Kidney epithelial cell (primary cell): ENCODE measurements at regions not wholly inside any gene's neighbourhood (a gene's known extent, or its start where the extent isn't known, plus 50 kb on each side); places are given as distances from the start of the nearest gene placed in this dataset.
"Not testable (repeated sequence)": the region's sequence is repeated elsewhere in the genome, so short reads cannot be mapped to it uniquely, and the experiment has no call there.

Experiments
- DNase-seq: peaks from one replicate; pipeline ENCODE4 v3.0.0-alpha.2; 2010; ENCODE audit warnings: low read depth
- H3K27me3 ChIP-seq: 2 replicates; pipeline ENCODE4 v1.6.0; 2011; ENCODE audit warnings: low read length; ENCODE audit not compliant: control insufficient read depth, insufficient read depth
- H3K36me3 ChIP-seq: 2 replicates; pipeline ENCODE4 v1.5.1; 2011; ENCODE audit warnings: low read length; ENCODE audit not compliant: control insufficient read depth, insufficient read depth
- H3K4me3 ChIP-seq: 2 replicates; pipeline ENCODE4 v1.5.1; 2011; ENCODE audit warnings: low read depth, mild to moderate bottlenecking, control low read depth, low read length
- CTCF ChIP-seq: IDR thresholded peaks from 2 replicates; pipeline ENCODE4 v1.5.1; 2011; ENCODE audit warnings: mild to moderate bottlenecking, moderate library complexity, low read length, control low read depth, inconsistent platforms; ENCODE audit not compliant: insufficient read depth, poor library complexity, severe bottlenecking

- DNase-seq = no peak
- H3K27me3 ChIP-seq = no peaks in the 10 kb centered on the region
- TF ChIP-seq CTCF = no peak
These were observed 128.6 kb downstream of the RGPD3 start for GRCh38 chr2:106339609-106340008.

GRCh38 chr2:106339132-106339531 is 129.1 kb downstream of the RGPD3 start:
- H3K27me3 ChIP-seq = no peaks in the 10 kb centered on the region
- no peak for DNase-seq
- no peak for TF ChIP-seq CTCF
- H3K36me3 ChIP-seq = no peaks in the 10 kb centered on the region
- no peak overlapping the region for H3K4me3 ChIP-seq

More at GRCh38 chr2:106339609-106340008, 128.6 kb downstream of the RGPD3 start:
- H3K4me3 ChIP-seq = no peak overlapping the region
- H3K36me3 ChIP-seq = no peaks in the 10 kb centered on the region

- H3K27me3 ChIP-seq = no peaks in the 10 kb centered on the region
- TF ChIP-seq CTCF = no peak
- H3K36me3 ChIP-seq = no peaks in the 10 kb centered on the region
- no peak overlapping the region for H3K4me3 ChIP-seq
- DNase-seq = no peak
These were observed 130.2 kb downstream of the RGPD3 start for GRCh38 chr2:106338043-106338442.

- no peak for TF ChIP-seq CTCF
- no peak overlapping the region for H3K4me3 ChIP-seq
- no peak for DNase-seq
- H3K27me3 ChIP-seq = no peaks in the 10 kb centered on the region
- no peaks in the 10 kb centered on the region for H3K36me3 ChIP-seq
These were observed 131.5 kb downstream of the RGPD3 start for GRCh38 chr2:106336737-106337136.

GRCh38 chr2:106336108-106336507 is 132.1 kb downstream of the RGPD3 start:
- TF ChIP-seq CTCF = no peak
- Histone ChIP-seq H3K27me3 (no peaks in the 10 kb centered on the region), H3K36me3 (no peaks in the 10 kb centered on the region), H3K4me3 (no peak overlapping the region)
- no peak for DNase-seq

GRCh38 chr2:106334802-106335201 is 133.4 kb downstream of the RGPD3 start:
- no peaks in the 10 kb centered on the region for H3K36me3 ChIP-seq
- no peak for DNase-seq
- H3K4me3 ChIP-seq = no peak overlapping the region
- no peaks in the 10 kb centered on the region for H3K27me3 ChIP-seq
- no peak for TF ChIP-seq CTCF

- not testable (repeated sequence) for DNase-seq, H3K27me3 ChIP-seq, H3K4me3 ChIP-seq, H3K36me3 ChIP-seq
These were observed 134.8 kb downstream of the RGPD3 start for GRCh38 chr2:106333253-106333873.
